Nephron progenitor cell (in vitro differentiated cells): ENCODE measurements at regions not wholly inside any gene's neighbourhood (a gene's known extent, or its start where the extent isn't known, plus 50 kb on each side); places are given as distances from the start of the nearest gene placed in this dataset.

Experiments
- DNase-seq: peaks from one replicate; pipeline ENCODE4 v3.0.0; 2021
- H3K27ac Mint-ChIP-seq: 2 replicates; pipeline ENCODE4 v1.8.0; 2021; ENCODE audit warnings: mild to moderate bottlenecking, moderate library complexity, mixed read lengths
- H3K27me3 Mint-ChIP-seq: 2 replicates; pipeline ENCODE4 v1.8.0; 2021; ENCODE audit warnings: mild to moderate bottlenecking, low read depth, mixed read lengths; ENCODE audit not compliant: poor library complexity
- H3K36me3 Mint-ChIP-seq: 2 replicates; pipeline ENCODE4 v1.8.0; 2021; ENCODE audit warnings: low read depth, mixed read lengths
- H3K4me1 Mint-ChIP-seq: 2 replicates; pipeline ENCODE4 v1.8.0; 2021; ENCODE audit warnings: mixed read lengths
- H3K4me3 Mint-ChIP-seq: 2 replicates; pipeline ENCODE4 v1.8.0; 2021; ENCODE audit warnings: mild to moderate bottlenecking, moderate library complexity, mixed read lengths
- H3K9me3 Mint-ChIP-seq: 2 replicates; pipeline ENCODE4 v1.8.0; 2021; ENCODE audit warnings: mild to moderate bottlenecking, moderate library complexity, mixed read lengths
- TF ChIP-seq, protein P1 (sequence below): fragments of 200-600 bp; sonication (generic); IDR thresholded peaks from 2 replicates; pipeline ENCODE4 v1.5.0; 2021; ENCODE audit warnings: antibody characterized with exemption

- H3K27ac Mint-ChIP-seq, result no peak overlapping the region
These were observed 129.8 kb downstream of the KCTD12 start for GRCh38 chr13:76756451-76756850.

GRCh38 chr13:76754414-76754813 lies 131.8 kb downstream of the KCTD12 start:
- DNase-seq, result no peak
- Mint-ChIP-seq H3K27ac (no peak overlapping the region), H3K9me3 (no peaks in the 10 kb centered on the region), H3K4me1 (no peaks in the 10 kb centered on the region), H3K27me3 (peaks cover 4% of the 10 kb centered on the region), H3K36me3 (no peaks in the 10 kb centered on the region), H3K4me3 (no peak overlapping the region)
- TF ChIP-seq, protein P1, sequence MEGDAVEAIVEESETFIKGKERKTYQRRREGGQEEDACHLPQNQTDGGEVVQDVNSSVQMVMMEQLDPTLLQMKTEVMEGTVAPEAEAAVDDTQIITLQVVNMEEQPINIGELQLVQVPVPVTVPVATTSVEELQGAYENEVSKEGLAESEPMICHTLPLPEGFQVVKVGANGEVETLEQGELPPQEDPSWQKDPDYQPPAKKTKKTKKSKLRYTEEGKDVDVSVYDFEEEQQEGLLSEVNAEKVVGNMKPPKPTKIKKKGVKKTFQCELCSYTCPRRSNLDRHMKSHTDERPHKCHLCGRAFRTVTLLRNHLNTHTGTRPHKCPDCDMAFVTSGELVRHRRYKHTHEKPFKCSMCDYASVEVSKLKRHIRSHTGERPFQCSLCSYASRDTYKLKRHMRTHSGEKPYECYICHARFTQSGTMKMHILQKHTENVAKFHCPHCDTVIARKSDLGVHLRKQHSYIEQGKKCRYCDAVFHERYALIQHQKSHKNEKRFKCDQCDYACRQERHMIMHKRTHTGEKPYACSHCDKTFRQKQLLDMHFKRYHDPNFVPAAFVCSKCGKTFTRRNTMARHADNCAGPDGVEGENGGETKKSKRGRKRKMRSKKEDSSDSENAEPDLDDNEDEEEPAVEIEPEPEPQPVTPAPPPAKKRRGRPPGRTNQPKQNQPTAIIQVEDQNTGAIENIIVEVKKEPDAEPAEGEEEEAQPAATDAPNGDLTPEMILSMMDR, result no peak

More at GRCh38 chr13:76756451-76756850, 129.8 kb downstream of the KCTD12 start:
- Mint-ChIP-seq H3K9me3 (no peaks in the 10 kb centered on the region), H3K4me3 (no peak overlapping the region), H3K4me1 (no peaks in the 10 kb centered on the region), H3K36me3 (no peaks in the 10 kb centered on the region), H3K27me3 (peaks cover 4% of the 10 kb centered on the region)
- TF ChIP-seq, protein P1, result no peak
- DNase-seq, result no peak

DNA sequence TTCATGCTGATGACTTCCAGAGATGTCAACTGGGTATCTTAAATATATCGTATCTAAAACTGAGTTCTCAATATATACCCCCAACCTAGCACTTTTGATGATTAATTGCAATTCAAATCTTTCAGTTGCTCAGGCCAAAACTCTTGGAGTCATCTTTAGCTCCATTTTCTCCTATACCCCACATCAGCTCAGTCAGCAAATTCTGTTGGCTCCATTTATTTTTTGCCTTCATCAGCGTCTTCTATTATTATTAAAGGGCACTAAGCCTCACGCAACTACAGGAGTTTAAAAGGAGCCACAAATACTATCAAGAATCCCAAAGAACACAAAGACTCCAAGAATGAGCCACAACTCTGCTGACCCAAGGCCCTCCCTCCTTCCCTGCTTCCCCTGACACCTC lies 134.9 kb downstream of the KCTD12 start:
- TF ChIP-seq, protein P1, result no peak
- DNase-seq, result no peak
- Mint-ChIP-seq H3K36me3 (no peaks in the 10 kb centered on the region), H3K4me3 (no peak overlapping the region), H3K9me3 (no peaks in the 10 kb centered on the region), H3K27ac (no peak overlapping the region), H3K4me1 (no peaks in the 10 kb centered on the region), H3K27me3 (peaks cover 4% of the 10 kb centered on the region)

GRCh38 chr13:76750126-76750525 lies 136.1 kb downstream of the KCTD12 start:
- no peaks in the 10 kb centered on the region for H3K36me3 Mint-ChIP-seq
- no peak overlapping the region for H3K4me3 Mint-ChIP-seq
- H3K4me1 Mint-ChIP-seq, result no peaks in the 10 kb centered on the region
- peaks cover 10% of the 10 kb centered on the region for H3K27me3 Mint-ChIP-seq
- H3K9me3 Mint-ChIP-seq, result no peaks in the 10 kb centered on the region
- TF ChIP-seq, protein P1, result no peak
- H3K27ac Mint-ChIP-seq, result no peak overlapping the region
- DNase-seq, result no peak

DNA sequence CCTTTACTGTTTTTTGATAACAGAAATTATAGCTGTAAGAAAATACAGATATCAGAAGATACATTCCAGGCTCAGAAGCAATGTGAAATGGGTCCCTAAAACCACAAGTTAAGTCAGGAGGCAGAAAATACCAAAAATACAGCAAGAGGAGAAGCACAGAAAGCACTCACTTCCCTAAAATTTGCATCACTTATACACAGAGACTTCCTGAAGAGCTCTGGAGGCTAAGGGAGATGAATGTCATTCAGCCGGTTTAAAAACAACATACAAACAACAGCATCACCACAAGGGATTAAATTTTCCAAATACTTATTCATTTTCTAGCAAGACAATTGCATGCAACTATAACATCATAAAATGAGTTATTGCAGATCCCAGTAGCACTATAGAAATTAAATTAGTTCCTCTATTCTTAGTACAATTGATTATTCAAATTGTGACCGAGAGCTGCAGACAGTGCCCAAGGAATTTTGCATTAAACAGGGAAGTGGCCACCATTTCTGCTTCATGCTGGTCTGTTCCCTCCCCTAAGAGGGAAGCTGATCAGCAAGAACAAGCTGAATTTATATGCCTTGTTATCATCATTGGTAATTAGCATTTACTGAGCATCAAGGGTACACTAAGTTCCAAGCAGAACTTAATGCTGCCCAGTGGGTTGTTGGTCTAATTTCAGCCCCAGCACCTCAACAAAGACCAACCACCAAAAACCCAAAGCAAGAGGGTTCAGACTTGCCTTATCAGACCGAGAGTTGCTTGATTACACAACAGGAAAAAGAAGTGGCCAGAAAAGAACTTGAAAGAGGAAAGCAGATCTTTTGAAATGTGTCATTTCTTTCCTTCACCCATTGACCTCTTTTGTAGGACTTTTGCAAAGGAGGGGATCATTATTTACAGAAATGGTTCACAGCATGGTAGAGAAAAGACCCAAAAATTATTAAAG lies 140.7 kb downstream of the KCTD12 start:
- Mint-ChIP-seq H3K4me3 (no peak overlapping the region), H3K27ac (no peak overlapping the region), H3K4me1 (no peaks in the 10 kb centered on the region), H3K9me3 (peaks cover 9% of the 10 kb centered on the region), H3K27me3 (peaks cover 7% of the 10 kb centered on the region), H3K36me3 (no peaks in the 10 kb centered on the region)
- DNase-seq, result no peak
- TF ChIP-seq, protein P1, result no peak

DNA sequence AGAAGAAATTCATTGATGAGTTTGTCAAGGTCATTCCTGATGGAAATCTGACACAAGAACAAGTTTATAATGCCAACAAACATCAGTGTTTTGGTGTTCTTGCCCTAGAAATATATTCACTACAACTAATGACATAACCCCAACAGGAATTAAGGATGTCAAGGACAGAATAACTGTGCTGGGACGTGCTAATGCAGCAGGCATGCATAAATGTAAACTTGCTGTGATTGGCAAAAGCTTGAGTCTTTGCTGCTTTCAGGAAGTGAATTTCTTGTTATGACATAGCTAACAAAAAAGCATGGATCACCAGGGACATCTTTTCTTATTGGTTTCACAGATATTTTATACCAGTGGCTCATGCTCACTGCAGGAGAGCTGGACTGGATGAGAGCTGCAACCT lies 144.6 kb downstream of the KCTD12 start:
- Mint-ChIP-seq H3K27me3 (peaks cover 7% of the 10 kb centered on the region), H3K36me3 (no peaks in the 10 kb centered on the region), H3K27ac (no peak overlapping the region), H3K4me1 (no peaks in the 10 kb centered on the region), H3K9me3 (peaks cover 9% of the 10 kb centered on the region), H3K4me3 (no peak overlapping the region)
- TF ChIP-seq, protein P1, result no peak
- DNase-seq, result no peak
